ENCODE measurements at regions not wholly inside any gene's neighbourhood (a gene's known extent, or its start where the extent isn't known, plus 50 kb on each side); places are given as distances from the start of the nearest gene placed in this dataset.

DNA sequence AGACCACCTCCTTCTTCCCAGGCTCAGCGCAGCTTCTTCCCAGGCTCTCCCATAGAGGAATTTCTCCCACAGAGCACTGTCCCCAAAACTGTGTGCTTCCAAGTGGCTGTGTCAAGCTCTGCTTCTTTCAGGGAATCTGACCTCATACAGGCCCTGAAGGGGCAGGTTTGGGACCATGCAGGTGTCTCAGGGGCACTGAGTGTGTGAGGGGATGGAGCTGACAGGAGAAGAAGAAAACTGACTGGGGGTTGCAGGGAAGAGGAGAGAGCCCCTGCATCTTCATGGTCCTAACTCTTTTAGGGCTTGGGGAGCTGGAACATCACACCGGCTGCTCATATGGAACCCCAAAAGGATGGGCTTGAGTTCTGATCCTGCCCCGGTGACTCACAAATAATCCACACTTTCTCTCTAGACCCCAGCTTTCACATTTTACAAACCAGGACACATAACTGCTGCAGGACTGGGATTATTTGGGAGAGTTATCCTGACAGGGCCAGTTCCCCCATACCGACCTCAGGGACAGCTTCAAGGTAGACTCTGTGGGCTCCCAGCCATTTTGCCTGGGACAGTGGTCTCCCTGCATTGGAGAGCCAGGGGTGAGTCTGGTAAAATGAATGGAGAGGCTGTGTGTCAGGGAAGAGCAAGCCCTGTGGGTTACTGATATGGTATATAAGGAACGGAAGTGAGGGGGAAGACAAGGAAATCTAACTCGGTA lies 316.1 kb downstream of the TLE3 start:
- Histone ChIP-seq H3K9ac (ENCODE audit: insufficient read depth, low read length) (no peak overlapping the region), H3K27me3 (ENCODE audit: control insufficient read depth, insufficient read depth, low read length) (no peaks in the 10 kb centered on the region), H3K4me3 (replicated peaks in 1 of 4; ENCODE audit: control extremely low read depth in 1 of 4, insufficient read depth in 1 of 4, low read depth in 3 of 4, low read length in 4 of 4) (no peak overlapping the region), H4K20me1 (ENCODE audit: control insufficient read depth, extremely low read depth, insufficient read depth, low read length) (no peaks in the 10 kb centered on the region), H3K4me1 (ENCODE audit: control insufficient read depth, extremely low read depth, insufficient read depth, low read length) (no peaks in the 10 kb centered on the region), H2AFZ (ENCODE audit: low read length) (no peak overlapping the region), H3K9me3 (ENCODE audit: control insufficient read depth, insufficient read depth, low read depth, low read length) (no peaks in the 10 kb centered on the region), H3K79me2 (ENCODE audit: control insufficient read depth, insufficient read depth, low read length) (no peaks in the 10 kb centered on the region), H3K36me3 (ENCODE audit: control insufficient read depth, insufficient read depth, low read length) (no peaks in the 10 kb centered on the region), H3K27ac (ENCODE audit: insufficient read depth, low read length) (no peak overlapping the region), H3K4me2 (ENCODE audit: extremely low read depth, insufficient read depth, low read length) (no peak overlapping the region)
- DNase-seq (ENCODE audit: low read depth in 2 of 2): no peak
- TF ChIP-seq EZH2 (IDR thresholded peaks at IDR 0.05; ENCODE audit: low read length, missing control alignments): no peak
- TF ChIP-seq, protein P1, sequence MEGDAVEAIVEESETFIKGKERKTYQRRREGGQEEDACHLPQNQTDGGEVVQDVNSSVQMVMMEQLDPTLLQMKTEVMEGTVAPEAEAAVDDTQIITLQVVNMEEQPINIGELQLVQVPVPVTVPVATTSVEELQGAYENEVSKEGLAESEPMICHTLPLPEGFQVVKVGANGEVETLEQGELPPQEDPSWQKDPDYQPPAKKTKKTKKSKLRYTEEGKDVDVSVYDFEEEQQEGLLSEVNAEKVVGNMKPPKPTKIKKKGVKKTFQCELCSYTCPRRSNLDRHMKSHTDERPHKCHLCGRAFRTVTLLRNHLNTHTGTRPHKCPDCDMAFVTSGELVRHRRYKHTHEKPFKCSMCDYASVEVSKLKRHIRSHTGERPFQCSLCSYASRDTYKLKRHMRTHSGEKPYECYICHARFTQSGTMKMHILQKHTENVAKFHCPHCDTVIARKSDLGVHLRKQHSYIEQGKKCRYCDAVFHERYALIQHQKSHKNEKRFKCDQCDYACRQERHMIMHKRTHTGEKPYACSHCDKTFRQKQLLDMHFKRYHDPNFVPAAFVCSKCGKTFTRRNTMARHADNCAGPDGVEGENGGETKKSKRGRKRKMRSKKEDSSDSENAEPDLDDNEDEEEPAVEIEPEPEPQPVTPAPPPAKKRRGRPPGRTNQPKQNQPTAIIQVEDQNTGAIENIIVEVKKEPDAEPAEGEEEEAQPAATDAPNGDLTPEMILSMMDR (conservative IDR thresholded peaks at IDR 0.05 in 1 of 2, IDR thresholded peaks at IDR 0.05 in 1 of 2; ENCODE audit: low read depth in 1 of 2, low read length in 2 of 2): no peak

DNA sequence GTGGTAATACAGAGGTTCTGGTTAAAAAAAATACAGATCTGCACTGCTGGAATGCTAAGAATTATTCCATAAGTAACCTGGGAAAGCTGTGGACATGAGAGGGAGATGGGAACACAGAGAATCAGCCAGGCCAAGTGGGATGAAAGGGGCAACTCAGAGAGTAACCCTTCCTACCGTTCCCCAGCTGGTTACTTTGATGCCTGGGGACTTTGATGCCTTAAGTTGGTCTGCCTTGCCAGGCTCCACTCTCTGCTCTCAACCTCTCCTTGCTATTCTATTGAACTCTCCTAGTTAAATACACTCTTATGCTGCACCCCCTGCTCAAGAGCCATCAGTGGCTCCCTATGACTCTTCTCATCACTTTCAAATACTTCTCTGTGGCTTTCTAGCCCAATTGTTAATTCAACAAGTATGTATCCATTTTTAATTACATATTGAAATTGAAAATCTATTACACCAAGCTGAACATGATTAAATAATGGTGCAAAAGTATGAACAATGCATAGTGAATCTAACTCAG lies 315.5 kb downstream of the TLE3 start:
- H3K27ac ChIP-seq (ENCODE audit: insufficient read depth, low read length): no peak overlapping the region
- DNase-seq (ENCODE audit: low read depth in 2 of 2): no peak
- H3K79me2 ChIP-seq (ENCODE audit: control insufficient read depth, insufficient read depth, low read length): no peaks in the 10 kb centered on the region
- no peaks in the 10 kb centered on the region for H4K20me1 ChIP-seq (ENCODE audit: control insufficient read depth, extremely low read depth, insufficient read depth, low read length)
- no peaks in the 10 kb centered on the region for H3K27me3 ChIP-seq (ENCODE audit: control insufficient read depth, insufficient read depth, low read length)
- H3K4me2 ChIP-seq (ENCODE audit: extremely low read depth, insufficient read depth, low read length): no peak overlapping the region
- H3K9me3 ChIP-seq (ENCODE audit: control insufficient read depth, insufficient read depth, low read depth, low read length): no peaks in the 10 kb centered on the region
- H3K36me3 ChIP-seq (ENCODE audit: control insufficient read depth, insufficient read depth, low read length): no peaks in the 10 kb centered on the region
- no peaks in the 10 kb centered on the region for H3K4me1 ChIP-seq (ENCODE audit: control insufficient read depth, extremely low read depth, insufficient read depth, low read length)
- no peak overlapping the region for H3K4me3 ChIP-seq (replicated peaks in 1 of 4; ENCODE audit: control extremely low read depth in 1 of 4, insufficient read depth in 1 of 4, low read depth in 3 of 4, low read length in 4 of 4)
- no peak for TF ChIP-seq EZH2 (IDR thresholded peaks at IDR 0.05; ENCODE audit: low read length, missing control alignments)
- TF ChIP-seq, protein P1 (conservative IDR thresholded peaks at IDR 0.05 in 1 of 2, IDR thresholded peaks at IDR 0.05 in 1 of 2; ENCODE audit: low read depth in 1 of 2, low read length in 2 of 2): no peak
- no peak overlapping the region for H3K9ac ChIP-seq (ENCODE audit: insufficient read depth, low read length)
- H2AFZ ChIP-seq (ENCODE audit: low read length): no peak overlapping the region

DNA sequence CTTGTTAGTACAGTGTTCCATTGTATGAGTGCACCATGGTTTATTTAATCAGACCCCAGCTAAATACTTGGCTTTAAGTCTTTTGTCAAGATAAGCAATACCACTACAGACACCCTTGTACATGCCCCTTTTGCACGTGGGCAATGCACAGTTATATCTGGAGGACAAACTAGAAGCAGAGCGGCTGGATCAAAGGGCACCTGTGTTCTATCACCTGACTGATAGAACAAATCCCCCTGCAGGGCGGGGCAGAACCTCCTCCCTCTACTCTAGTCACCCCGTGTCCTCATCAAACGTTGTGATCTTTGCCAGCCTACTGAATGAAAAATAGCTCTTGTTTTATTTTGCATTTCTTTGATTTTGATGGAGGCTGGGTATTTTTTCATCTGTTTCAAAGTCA lies 314.9 kb downstream of the TLE3 start:
- H3K4me3 ChIP-seq (replicated peaks in 1 of 4; ENCODE audit: control extremely low read depth in 1 of 4, insufficient read depth in 1 of 4, low read depth in 3 of 4, low read length in 4 of 4): no peak overlapping the region
- no peak overlapping the region for H3K9ac ChIP-seq (ENCODE audit: insufficient read depth, low read length)
- no peaks in the 10 kb centered on the region for H4K20me1 ChIP-seq (ENCODE audit: control insufficient read depth, extremely low read depth, insufficient read depth, low read length)
- H3K79me2 ChIP-seq (ENCODE audit: control insufficient read depth, insufficient read depth, low read length): no peaks in the 10 kb centered on the region
- H2AFZ ChIP-seq (ENCODE audit: low read length): no peak overlapping the region
- no peaks in the 10 kb centered on the region for H3K36me3 ChIP-seq (ENCODE audit: control insufficient read depth, insufficient read depth, low read length)
- no peak for DNase-seq (ENCODE audit: low read depth in 2 of 2)
- no peaks in the 10 kb centered on the region for H3K4me1 ChIP-seq (ENCODE audit: control insufficient read depth, extremely low read depth, insufficient read depth, low read length)
- no peaks in the 10 kb centered on the region for H3K9me3 ChIP-seq (ENCODE audit: control insufficient read depth, insufficient read depth, low read depth, low read length)
- H3K27me3 ChIP-seq (ENCODE audit: control insufficient read depth, insufficient read depth, low read length): no peaks in the 10 kb centered on the region
- TF ChIP-seq EZH2 (IDR thresholded peaks at IDR 0.05; ENCODE audit: low read length, missing control alignments): no peak
- TF ChIP-seq, protein P1 (conservative IDR thresholded peaks at IDR 0.05 in 1 of 2, IDR thresholded peaks at IDR 0.05 in 1 of 2; ENCODE audit: low read depth in 1 of 2, low read length in 2 of 2): no peak
- H3K4me2 ChIP-seq (ENCODE audit: extremely low read depth, insufficient read depth, low read length): no peak overlapping the region
- H3K27ac ChIP-seq (ENCODE audit: insufficient read depth, low read length): no peak overlapping the region
